Smooth muscle cell (in vitro differentiated cells): ENCODE measurements at regions not wholly inside any gene's neighbourhood (a gene's known extent, or its start where the extent isn't known, plus 50 kb on each side); places are given as distances from the start of the nearest gene placed in this dataset.

Experiments
- DNase-seq: peaks from one replicate; lab custom pipeline; 2025; ENCODE audit not compliant: unreplicated experiment; lab: John Stamatoyannopoulos, UW
- H2AFZ ChIP-seq: fragments of 200-600 bp; sonication (generic); 2 replicates; pipeline ENCODE4 v1.6.0; 2016; ENCODE audit warnings: antibody characterized with exemption, low read depth, mild to moderate bottlenecking
- H3F3A ChIP-seq: fragments of 200-600 bp; sonication (generic); 2 replicates; pipeline ENCODE4 v1.6.0; 2017; ENCODE audit warnings: antibody characterized with exemption, low read depth
- H3K27ac ChIP-seq: fragments of 200-600 bp; sonication (generic); 2 replicates; pipeline ENCODE4 v1.5.1; 2016; ENCODE audit warnings: low read depth, mild to moderate bottlenecking
- H3K27me3 ChIP-seq: fragments of 200-600 bp; sonication (generic); 2 replicates; pipeline ENCODE4 v1.6.1; 2016; ENCODE audit warnings: low read depth, mild to moderate bottlenecking
- H3K36me3 ChIP-seq: fragments of 200-600 bp; sonication (generic); 2 replicates; pipeline ENCODE4 v1.5.1; 2016; ENCODE audit warnings: low read depth
- H3K4me1 ChIP-seq: fragments of 200-600 bp; sonication (generic); 2 replicates; pipeline ENCODE4 v1.5.1; 2016; ENCODE audit warnings: low read depth
- H3K4me2 ChIP-seq: fragments of 200-600 bp; sonication (generic); 2 replicates; pipeline ENCODE4 v1.6.0; 2016; ENCODE audit warnings: mild to moderate bottlenecking
- H3K4me3 ChIP-seq: fragments of 200-600 bp; sonication (generic); 2 replicates; pipeline ENCODE4 v1.5.1; 2016; ENCODE audit warnings: mild to moderate bottlenecking
- H3K79me2 ChIP-seq: fragments of 200-600 bp; sonication (generic); 2 replicates; pipeline ENCODE4 v1.6.0; 2016; ENCODE audit warnings: low read depth, mild to moderate bottlenecking
- H3K9ac ChIP-seq: fragments of 200-600 bp; sonication (generic); 2 replicates; pipeline ENCODE4 v1.6.0; 2016; ENCODE audit warnings: low read depth
- H3K9me3 ChIP-seq: fragments of 200-600 bp; sonication (generic); replicated peaks from 2 replicates; pipeline ENCODE4 v1.5.1; 2016; ENCODE audit warnings: low read depth
- H4K20me1 ChIP-seq: fragments of 200-600 bp; sonication (generic); 2 replicates; pipeline ENCODE4 v1.6.0; 2016; ENCODE audit warnings: low read depth
- CTCF ChIP-seq: fragments of 200-600 bp; sonication (generic); IDR thresholded peaks from 2 replicates; pipeline ENCODE4 v1.5.1; 2017; ENCODE audit warnings: borderline replicate concordance, mild to moderate bottlenecking, antibody characterized with exemption; ENCODE audit not compliant: insufficient read depth, poor library complexity, severe bottlenecking
- WGBS: methylation state at CpG from one replicate; pipeline ENCODE4 v1.1.7; 2016; ENCODE audit warnings: low lambda C conversion rate; 5-methylcytosine and 5-hydroxymethylcytosine counted together

GRCh38 chr2:234703258-234703657 is 206.4 kb upstream of the ARL4C start:
- H2AFZ ChIP-seq, result no peak overlapping the region
- WGBS, result 69% methylated on average over 4 of the region's 4 CpGs
- no peaks in the 10 kb centered on the region for H3F3A ChIP-seq
- H3K4me3 ChIP-seq, result no peak overlapping the region
- DNase-seq, result no peak
- no peaks in the 10 kb centered on the region for H3K27me3 ChIP-seq
- no peak for TF ChIP-seq CTCF
- no peaks in the 10 kb centered on the region for H3K79me2 ChIP-seq
- H3K9me3 ChIP-seq, result no peaks in the 10 kb centered on the region
- peaks cover 3% of the 10 kb centered on the region for H3K4me1 ChIP-seq
- H3K27ac ChIP-seq, result no peak overlapping the region
- H3K36me3 ChIP-seq, result no peaks in the 10 kb centered on the region
- H3K9ac ChIP-seq, result no peak overlapping the region
- H3K4me2 ChIP-seq, result no peak overlapping the region
- no peaks in the 10 kb centered on the region for H4K20me1 ChIP-seq

DNA sequence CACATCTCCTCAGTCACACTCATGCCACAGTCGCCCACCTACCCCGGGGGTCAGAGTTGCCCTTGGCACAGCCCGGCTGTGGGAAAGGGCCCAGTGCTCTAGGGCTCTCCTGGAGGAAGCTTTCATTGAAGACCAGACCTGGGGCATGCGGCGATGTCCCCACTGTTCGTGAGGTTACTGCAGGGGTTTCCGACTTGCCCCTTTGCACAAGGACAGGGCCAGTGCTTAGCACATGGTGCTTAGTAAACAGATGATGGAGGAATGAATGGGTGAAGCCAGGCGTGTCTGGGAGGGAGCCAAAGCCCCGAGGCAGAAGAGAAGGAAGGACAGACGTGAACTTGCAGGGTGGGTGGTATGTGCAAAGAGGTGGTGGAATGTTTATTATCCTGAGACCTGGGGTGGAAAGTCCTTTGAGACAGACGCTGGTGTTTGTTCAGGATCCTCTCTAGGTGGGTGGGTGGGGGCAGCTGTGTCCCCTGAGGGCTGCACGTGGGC is 205.9 kb upstream of the ARL4C start:
- DNase-seq, result no peak

GRCh38 chr2:234701841-234702240 is 205.0 kb upstream of the ARL4C start:
- no peaks in the 10 kb centered on the region for H3K36me3 ChIP-seq
- no peak overlapping the region for H3K4me3 ChIP-seq
- no peak overlapping the region for H3K4me2 ChIP-seq
- TF ChIP-seq CTCF, result no peak
- no peaks in the 10 kb centered on the region for H3K4me1 ChIP-seq
- H2AFZ ChIP-seq, result no peak overlapping the region
- no peaks in the 10 kb centered on the region for H3K9me3 ChIP-seq
- H3F3A ChIP-seq, result no peaks in the 10 kb centered on the region
- no peak for DNase-seq
- H3K9ac ChIP-seq, result no peak overlapping the region
- 85% methylated on average over 5 of the region's 9 CpGs for WGBS
- H4K20me1 ChIP-seq, result no peaks in the 10 kb centered on the region
- H3K27me3 ChIP-seq, result no peaks in the 10 kb centered on the region
- H3K27ac ChIP-seq, result no peak overlapping the region
- H3K79me2 ChIP-seq, result no peaks in the 10 kb centered on the region

More for the DNA sequence above, 205.9 kb upstream of the ARL4C start:
- TF ChIP-seq CTCF, result no peak
- Histone ChIP-seq H3K4me1 (no peaks in the 10 kb centered on the region), H3K4me3 (no peak overlapping the region), H3K36me3 (no peaks in the 10 kb centered on the region), H3K9me3 (no peaks in the 10 kb centered on the region), H3F3A (no peaks in the 10 kb centered on the region), H2AFZ (no peak overlapping the region), H4K20me1 (no peaks in the 10 kb centered on the region), H3K9ac (no peak overlapping the region), H3K79me2 (no peaks in the 10 kb centered on the region), H3K27me3 (no peaks in the 10 kb centered on the region), H3K4me2 (no peak overlapping the region), H3K27ac (no peak overlapping the region)
- WGBS, result 77% methylated on average over 12 of the region's 12 CpGs

DNA sequence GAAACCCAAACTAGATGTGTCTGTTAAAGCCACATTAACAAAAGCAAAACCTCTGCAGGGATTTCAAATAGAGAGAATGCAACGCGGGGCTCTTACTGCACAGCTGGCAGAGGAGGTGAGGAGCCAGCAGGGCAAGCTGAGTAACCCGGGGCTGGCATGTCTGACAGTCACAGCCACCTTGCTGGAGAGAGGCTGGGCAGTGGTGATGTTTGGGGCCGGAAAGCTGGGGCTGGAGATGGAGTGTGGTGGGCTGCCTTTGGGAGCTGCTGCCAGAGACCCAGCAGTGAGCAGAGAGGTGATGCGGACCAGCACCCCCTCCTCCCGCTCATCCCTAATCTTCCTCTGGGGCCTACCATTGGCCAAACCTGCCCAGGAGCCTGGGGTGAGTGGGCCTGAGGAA is 204.5 kb upstream of the ARL4C start:
- Histone ChIP-seq H3K9me3 (no peaks in the 10 kb centered on the region), H3K9ac (no peak overlapping the region), H3K27ac (no peak overlapping the region), H3F3A (no peaks in the 10 kb centered on the region), H2AFZ (no peak overlapping the region), H4K20me1 (no peaks in the 10 kb centered on the region), H3K36me3 (no peaks in the 10 kb centered on the region), H3K4me1 (no peaks in the 10 kb centered on the region), H3K27me3 (no peaks in the 10 kb centered on the region), H3K79me2 (no peaks in the 10 kb centered on the region), H3K4me3 (no peak overlapping the region), H3K4me2 (no peak overlapping the region)
- TF ChIP-seq CTCF, result no peak
- no peak for DNase-seq
- 94% methylated on average over 6 of the region's 6 CpGs for WGBS
